Type B pancreatic cell (in vitro differentiated cells): ENCODE measurements at regions not wholly inside any gene's neighbourhood (a gene's known extent, or its start where the extent isn't known, plus 50 kb on each side); places are given as distances from the start of the nearest gene placed in this dataset.
A peak's percentile ranks its signal among the peaks of the same experiment; 100 is the strongest.

ENCODE experiments used
- DNase-seq: peaks from one replicate; pipeline ENCODE4 v3.0.0; 2021; ENCODE audit warnings: mixed read lengths; ENCODE audit not compliant: unreplicated experiment; ENCODE audit errors: extremely low spot score
- H3K27ac Mint-ChIP-seq: 2 replicates; pipeline ENCODE4 v1.8.0; 2021; ENCODE audit warnings: mild to moderate bottlenecking, mixed read lengths
- H3K27me3 Mint-ChIP-seq: 2 replicates; pipeline ENCODE4 v1.8.0; 2021; ENCODE audit warnings: mixed read lengths
- H3K36me3 Mint-ChIP-seq: 2 replicates; pipeline ENCODE4 v1.8.0; 2021; ENCODE audit warnings: mixed read lengths
- H3K4me1 Mint-ChIP-seq: one replicate; pipeline ENCODE4 v1.8.0; 2021; ENCODE audit warnings: mixed read lengths; ENCODE audit not compliant: unreplicated experiment
- H3K4me3 Mint-ChIP-seq: 2 replicates; pipeline ENCODE4 v1.8.0; 2021; ENCODE audit warnings: mild to moderate bottlenecking, mixed read lengths
- H3K9me3 Mint-ChIP-seq: 2 replicates; pipeline ENCODE4 v1.8.0; 2021; ENCODE audit warnings: mixed read lengths
- CTCF ChIP-seq: fragments of 200-600 bp; sonication (generic); conservative IDR thresholded peaks from 2 replicates; pipeline ENCODE4 v1.5.0; 2021; ENCODE audit warnings: antibody characterized with exemption, mild to moderate bottlenecking

DNA sequence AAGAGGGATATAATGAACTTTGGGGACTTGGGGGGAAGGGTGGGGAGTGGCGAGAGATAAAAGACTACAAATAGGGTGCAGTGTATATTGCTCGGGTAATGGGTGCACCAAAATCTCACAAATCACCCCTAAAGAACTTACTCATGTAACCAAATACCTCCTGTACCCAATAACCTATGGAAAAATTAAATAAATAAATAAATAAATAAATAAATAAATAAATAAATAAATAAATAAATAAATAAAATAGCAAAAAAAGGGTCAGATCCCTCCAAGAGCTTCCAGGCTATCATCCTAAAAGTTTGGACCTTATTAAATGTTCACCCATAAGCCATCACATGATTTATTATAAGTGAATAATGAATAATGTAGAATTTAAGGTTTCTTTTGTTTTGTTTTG, 636.1 kb upstream of the C16orf82 start:
- Mint-ChIP-seq H3K4me3 (no peak overlapping the region), H3K27ac (no peak overlapping the region), H3K36me3 (no peaks in the 10 kb centered on the region), H3K27me3 (peaks cover 7% of the 10 kb centered on the region), H3K4me1 (no peaks in the 10 kb centered on the region), H3K9me3 (peaks cover 4% of the 10 kb centered on the region)
- DNase-seq = no peak
- TF ChIP-seq CTCF = no peak

- no peaks in the 10 kb centered on the region for H3K4me1 Mint-ChIP-seq
- H3K4me3 Mint-ChIP-seq = no peak overlapping the region
- peaks cover 7% of the 10 kb centered on the region for H3K27me3 Mint-ChIP-seq
- TF ChIP-seq CTCF = no peak
- H3K36me3 Mint-ChIP-seq = no peaks in the 10 kb centered on the region
- no peak overlapping the region for H3K27ac Mint-ChIP-seq
- no peak for DNase-seq
- H3K9me3 Mint-ChIP-seq = peaks cover under 1% of the 10 kb centered on the region
Measured at GRCh38 chr16:26433807-26434206, 632.9 kb upstream of the C16orf82 start.

GRCh38 chr16:26441178-26441577, 625.5 kb upstream of the C16orf82 start:
- no peak overlapping the region for H3K27ac Mint-ChIP-seq
- no peak for DNase-seq
- H3K4me1 Mint-ChIP-seq = no peaks in the 10 kb centered on the region
- H3K4me3 Mint-ChIP-seq = no peak overlapping the region
- no peak for TF ChIP-seq CTCF
- no peaks in the 10 kb centered on the region for H3K9me3 Mint-ChIP-seq
- H3K36me3 Mint-ChIP-seq = no peaks in the 10 kb centered on the region
- no peaks in the 10 kb centered on the region for H3K27me3 Mint-ChIP-seq

DNA sequence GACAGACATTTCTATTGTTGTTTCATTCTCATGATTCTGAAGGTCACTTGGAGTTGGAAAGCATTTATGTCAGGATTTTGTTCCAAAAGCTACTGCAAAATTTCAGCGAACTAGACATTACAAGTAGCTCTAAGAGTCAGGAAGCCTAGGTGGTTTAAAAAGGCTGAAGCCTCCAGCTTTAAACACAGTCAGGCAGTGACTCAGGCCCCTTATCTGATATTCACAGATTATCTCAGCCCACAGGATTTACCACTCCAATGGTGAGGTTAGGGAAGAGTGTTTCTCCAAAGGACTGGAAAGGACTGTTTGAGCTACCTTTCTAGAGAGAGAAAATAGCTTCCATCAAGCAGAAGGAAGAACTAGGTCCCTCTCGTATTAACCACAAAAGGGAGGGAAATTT, 624.4 kb upstream of the C16orf82 start:
- TF ChIP-seq CTCF = no peak
- Mint-ChIP-seq H3K4me3 (no peak overlapping the region), H3K27me3 (no peaks in the 10 kb centered on the region), H3K27ac (no peak overlapping the region), H3K9me3 (no peaks in the 10 kb centered on the region), H3K4me1 (no peaks in the 10 kb centered on the region), H3K36me3 (no peaks in the 10 kb centered on the region)
- DNase-seq = no peak

- H3K27ac Mint-ChIP-seq = no peak overlapping the region
- no peaks in the 10 kb centered on the region for H3K9me3 Mint-ChIP-seq
- H3K36me3 Mint-ChIP-seq = no peaks in the 10 kb centered on the region
- no peak for DNase-seq
- TF ChIP-seq CTCF = no peak
- no peak overlapping the region for H3K4me3 Mint-ChIP-seq
- H3K4me1 Mint-ChIP-seq = no peaks in the 10 kb centered on the region
- H3K27me3 Mint-ChIP-seq = no peaks in the 10 kb centered on the region
Measured at GRCh38 chr16:26447570-26447969, 619.2 kb upstream of the C16orf82 start.

GRCh38 chr16:26453215-26453614, 613.5 kb upstream of the C16orf82 start:
- DNase-seq = no peak
- no peaks in the 10 kb centered on the region for H3K9me3 Mint-ChIP-seq
- H3K4me3 Mint-ChIP-seq = no peak overlapping the region
- H3K36me3 Mint-ChIP-seq = no peaks in the 10 kb centered on the region
- H3K4me1 Mint-ChIP-seq = no peaks in the 10 kb centered on the region
- no peak overlapping the region for H3K27ac Mint-ChIP-seq
- peak; percentile 51 for TF ChIP-seq CTCF
- no peaks in the 10 kb centered on the region for H3K27me3 Mint-ChIP-seq
